ENCODE measurements at regions not wholly inside any gene's neighbourhood (a gene's known extent, or its start where the extent isn't known, plus 50 kb on each side); places are given as distances from the start of the nearest gene placed in this dataset.

GRCh38 chr3:22620498-22620897 lies 582.6 kb upstream of the UBE2E2 start:
- H3K9ac ChIP-seq (replicated peaks in 1 of 4; ENCODE audit: extremely low read depth in 1 of 4, low read depth in 3 of 4, low read length in 3 of 4): no peak overlapping the region
- H3K79me2 ChIP-seq (ENCODE audit: control insufficient read depth in 1 of 2, insufficient read depth in 2 of 2, low read length in 2 of 2): no peaks in the 10 kb centered on the region
- no peak overlapping the region for H2BK20ac ChIP-seq (ENCODE audit: low read length)
- FAIRE-seq: no peak
- H2BK12ac ChIP-seq (ENCODE audit: low read depth, low read length): no peak overlapping the region
- H3K36me3 ChIP-seq (ENCODE audit: control insufficient read depth in 2 of 4, insufficient read depth in 4 of 4, low read length in 3 of 4): no peaks in the 10 kb centered on the region
- CTCF ChIA-PET (ENCODE audit: partially characterized antibody): interaction anchor here (1.2 kb wide), 1 partner anchor 56 kb away, joined by 4 read pairs; no protein-coding TSS in a partner anchor
- no peaks in the 10 kb centered on the region for H3K4me1 ChIP-seq (replicated peaks in 1 of 4; ENCODE audit: control insufficient read depth in 3 of 4, insufficient read depth in 4 of 4, low read length in 3 of 4)
- H2AK5ac ChIP-seq (ENCODE audit: low read depth, low read length): no peak overlapping the region
- no peak overlapping the region for H3K14ac ChIP-seq (ENCODE audit: insufficient read length)
- no peak overlapping the region for H2BK120ac ChIP-seq (replicated peaks; ENCODE audit: low read depth, low read length)
- 88% methylated on average over 1 of the region's 1 CpG; no CpG with 5 or more reads in 1 of the 2 experiments for WGBS, 2 experiments (ENCODE audit: extremely low coverage in 1 of 2, insufficient coverage in 1 of 2, insufficient read length in 1 of 2, insufficient replicate concordance in 2 of 2, low coverage in 1 of 2, low lambda C conversion rate in 2 of 2, missing lambda C conversion rate in 1 of 2)
- H3K18ac ChIP-seq (ENCODE audit: extremely low read depth, low read length): no peak overlapping the region
- H3K4ac ChIP-seq (replicated peaks; ENCODE audit: insufficient read length, low read depth, low read length): no peak overlapping the region
- H3K79me1 ChIP-seq (ENCODE audit: low read depth, low read length): no peaks in the 10 kb centered on the region
- H2BK5ac ChIP-seq (ENCODE audit: low read depth, low read length): no peak overlapping the region
- H3K56ac ChIP-seq (replicated peaks; ENCODE audit: insufficient read length, low read depth, low read length): no peak overlapping the region
- no peak overlapping the region for H3K27ac ChIP-seq (ENCODE audit: low read depth, low read length)
- POLR2A ChIA-PET (ENCODE audit: partially characterized antibody): no interaction called here
- H4K8ac ChIP-seq (ENCODE audit: extremely low read depth, insufficient read depth, low read length): no peak overlapping the region
- no peak overlapping the region for H4K5ac ChIP-seq (ENCODE audit: insufficient read length, low read depth, low read length)
- H3K4me3 ChIP-seq (ENCODE audit: extremely low read depth in 1 of 4, insufficient read depth in 2 of 4, low read depth in 3 of 4, low read length in 4 of 4): no peak overlapping the region
- TF ChIP-seq SRF (IDR thresholded peaks at IDR 0.05; ENCODE audit: low read depth, low read length): no peak
- no peak for TF ChIP-seq TAF1 (IDR thresholded peaks at IDR 0.05; ENCODE audit: low read depth, low read length)
- TF ChIP-seq SIRT6 (IDR thresholded peaks at IDR 0.05; ENCODE audit: low read length): no peak
- TF ChIP-seq, protein P1, sequence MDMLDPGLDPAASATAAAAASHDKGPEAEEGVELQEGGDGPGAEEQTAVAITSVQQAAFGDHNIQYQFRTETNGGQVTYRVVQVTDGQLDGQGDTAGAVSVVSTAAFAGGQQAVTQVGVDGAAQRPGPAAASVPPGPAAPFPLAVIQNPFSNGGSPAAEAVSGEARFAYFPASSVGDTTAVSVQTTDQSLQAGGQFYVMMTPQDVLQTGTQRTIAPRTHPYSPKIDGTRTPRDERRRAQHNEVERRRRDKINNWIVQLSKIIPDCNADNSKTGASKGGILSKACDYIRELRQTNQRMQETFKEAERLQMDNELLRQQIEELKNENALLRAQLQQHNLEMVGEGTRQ (IDR thresholded peaks at IDR 0.05; ENCODE audit: low read length): no peak
- TF ChIP-seq SIX5 (IDR thresholded peaks at IDR 0.05; ENCODE audit: low read depth, low read length): no peak
- H3K23ac ChIP-seq (ENCODE audit: insufficient read length): no peak overlapping the region
- H3K27me3 ChIP-seq (replicated peaks in 1 of 4; ENCODE audit: control insufficient read depth in 3 of 4, extremely low read depth in 1 of 4, insufficient read depth in 3 of 4, low read length in 3 of 4): no peaks in the 10 kb centered on the region
- H3K9me3 ChIP-seq (ENCODE audit: insufficient read depth in 2 of 2, low read depth in 1 of 2, low read length in 1 of 2): no peaks in the 10 kb centered on the region
- H4K91ac ChIP-seq (replicated peaks; ENCODE audit: insufficient read length, low read length): no peak overlapping the region
- no peak overlapping the region for H2AFZ ChIP-seq (ENCODE audit: low read length)
- H4K20me1 ChIP-seq (replicated peaks in 1 of 2; ENCODE audit: control insufficient read depth in 1 of 2, insufficient read depth in 2 of 2, low read length in 2 of 2): no peaks in the 10 kb centered on the region
- H2BK15ac ChIP-seq (ENCODE audit: low read length): no peak overlapping the region
- H3K4me2 ChIP-seq (ENCODE audit: insufficient read depth in 1 of 2, low read depth in 2 of 2, low read length in 2 of 2): no peak overlapping the region
- H3K23me2 ChIP-seq (ENCODE audit: low read depth, low read length): no peaks in the 10 kb centered on the region
- no peak for DNase-seq (ENCODE audit: low read depth in 1 of 2, low spot score in 2 of 2)

Data from H1 (cell line).